Gastroesophageal sphincter (tissue), 3 donors: ENCODE measurements at regions not wholly inside any gene's neighbourhood (a gene's known extent, or its start where the extent isn't known, plus 50 kb on each side); places are given as distances from the start of the nearest gene placed in this dataset.

Source experiments
- CTCF ChIP-seq, 4 experiments: fragments of 200-600 bp in 2 of 4; fragments of 450-650 bp in 2 of 4; sonication (generic) in 1 of 4; IDR thresholded peaks; one replicate each; pipeline ENCODE4 v1.5.1; 2017 to 2019; ENCODE audit warnings: antibody characterized with exemption in 4 of 4, mild to moderate bottlenecking in 2 of 4, moderate library complexity in 2 of 4
- POLR2A ChIP-seq, 2 donors: fragments of 450-650 bp; IDR thresholded peaks; one replicate each; pipeline ENCODE4 v1.6.1; 2017; ENCODE audit warnings: antibody characterized with exemption in 2 of 2, mild to moderate bottlenecking in 2 of 2, moderate library complexity in 1 of 2
- POLR2AphosphoS5 ChIP-seq: sonication (generic); formaldehyde crosslinking; IDR thresholded peaks from one replicate; pipeline ENCODE4 v1.6.1; 2017; ENCODE audit warnings: antibody characterized with exemption

- TF ChIP-seq POLR2AphosphoS5 (no peak), CTCF (IDR thresholded peaks at IDR 0.05) (no peak), POLR2A (IDR thresholded peaks at IDR 0.05) (no peak)
Observed at GRCh38 chr18:11290786-11291185, 141.4 kb upstream of the PIEZO2 start.
